ENCODE measurements at regions not wholly inside any gene's neighbourhood (a gene's known extent, or its start where the extent isn't known, plus 50 kb on each side); places are given as distances from the start of the nearest gene placed in this dataset.

GRCh38 chr12:132424811-132425210 lies 65.1 kb upstream of the FBRSL1 start:
- no peak for DNase-seq

GRCh38 chr12:132423820-132424645 lies 65.9 kb upstream of the FBRSL1 start:
- no peak for DNase-seq

DNA sequence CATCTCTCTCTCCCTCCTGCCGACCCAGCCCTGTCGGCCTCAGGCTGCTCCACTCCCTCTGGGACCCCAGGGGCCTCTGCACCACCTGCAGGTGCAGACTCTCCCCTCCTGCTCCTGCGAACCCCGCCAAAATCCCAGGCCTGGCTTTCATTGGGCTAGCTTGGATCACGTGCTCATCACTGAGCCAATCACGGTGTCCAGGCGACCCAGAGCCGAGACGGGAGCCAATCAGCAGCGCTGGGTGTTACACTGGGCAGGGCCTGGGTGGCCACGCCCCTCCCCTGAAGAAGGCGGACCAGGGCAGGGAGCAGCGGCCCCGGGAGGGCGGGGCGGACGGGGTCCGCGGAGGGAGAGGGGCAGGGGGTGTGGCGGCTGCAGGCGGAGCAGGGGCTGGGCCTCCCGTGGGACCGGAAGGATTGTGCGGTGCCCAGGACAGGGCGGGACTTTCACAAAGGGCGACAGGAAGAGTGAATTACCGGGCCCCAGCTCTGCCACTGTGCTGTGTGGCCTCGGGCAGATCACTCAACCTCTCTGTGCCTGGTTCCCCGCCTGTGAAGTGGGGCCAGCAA lies 66.6 kb upstream of the FBRSL1 start:
- peak; percentile 51 for DNase-seq

- no peak for DNase-seq
These were observed 67.4 kb upstream of the FBRSL1 start for GRCh38 chr12:132422381-132423043.

- no peak for DNase-seq
These were observed 67.9 kb upstream of the FBRSL1 start for GRCh38 chr12:132422040-132422380.

- no peak for DNase-seq
These were observed 70.2 kb upstream of the FBRSL1 start for GRCh38 chr12:132419631-132420246.

GRCh38 chr12:132418393-132418925 lies 71.5 kb upstream of the FBRSL1 start:
- no peak for DNase-seq

DNA sequence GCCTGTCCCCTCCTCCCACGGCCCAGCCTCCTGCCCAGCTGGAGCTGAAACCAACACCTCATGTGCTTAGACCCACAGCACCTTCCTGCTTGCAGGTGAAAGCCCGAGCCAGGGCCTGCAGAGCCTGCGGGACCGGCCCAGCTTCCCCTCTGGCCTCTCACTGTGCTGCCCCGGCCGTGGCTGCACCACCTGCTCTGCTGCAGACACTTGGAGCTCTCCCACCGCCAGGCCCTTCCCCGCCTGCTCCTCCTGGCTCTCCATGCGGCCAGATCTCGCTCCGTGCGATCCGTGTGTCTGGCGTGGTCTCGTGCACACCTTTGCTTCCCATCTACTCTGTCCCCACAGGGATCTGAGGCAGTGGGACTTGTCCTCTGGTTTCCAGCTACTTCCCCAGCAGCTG lies 72.2 kb upstream of the FBRSL1 start:
- DNase-seq: no peak

GRCh38 chr12:132416827-132417226 lies 73.1 kb upstream of the FBRSL1 start:
- no peak for DNase-seq

DNA sequence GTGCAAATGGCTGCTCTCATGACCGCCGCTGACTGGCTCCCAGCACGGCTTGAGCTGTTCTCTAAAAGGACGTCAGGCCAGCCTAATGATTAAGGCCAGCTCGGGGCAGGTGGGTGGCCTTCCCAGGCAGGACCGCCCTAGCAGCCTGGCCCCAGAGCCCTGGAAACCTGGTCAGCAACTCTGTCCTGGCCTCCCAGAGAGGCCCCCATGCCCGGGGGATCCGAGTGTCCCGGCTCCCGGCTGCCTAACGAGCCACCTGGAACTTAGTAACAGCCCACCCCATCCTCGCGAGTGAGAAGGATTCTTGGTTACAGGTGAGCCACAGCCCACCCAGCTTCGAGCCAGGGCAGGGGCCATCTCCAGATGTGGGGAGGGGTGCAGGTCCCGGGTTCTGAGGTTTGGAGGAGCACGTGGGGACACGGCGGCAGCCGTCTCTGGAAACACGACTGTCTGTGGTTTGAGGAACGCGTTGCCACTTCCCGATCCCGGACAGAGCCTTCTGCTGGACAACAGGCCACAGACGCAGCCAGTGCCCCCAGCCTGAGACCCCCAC lies 73.8 kb upstream of the FBRSL1 start:
- no peak for DNase-seq

- no peak for DNase-seq
These were observed 74.4 kb upstream of the FBRSL1 start for GRCh38 chr12:132415327-132416120.

DNA sequence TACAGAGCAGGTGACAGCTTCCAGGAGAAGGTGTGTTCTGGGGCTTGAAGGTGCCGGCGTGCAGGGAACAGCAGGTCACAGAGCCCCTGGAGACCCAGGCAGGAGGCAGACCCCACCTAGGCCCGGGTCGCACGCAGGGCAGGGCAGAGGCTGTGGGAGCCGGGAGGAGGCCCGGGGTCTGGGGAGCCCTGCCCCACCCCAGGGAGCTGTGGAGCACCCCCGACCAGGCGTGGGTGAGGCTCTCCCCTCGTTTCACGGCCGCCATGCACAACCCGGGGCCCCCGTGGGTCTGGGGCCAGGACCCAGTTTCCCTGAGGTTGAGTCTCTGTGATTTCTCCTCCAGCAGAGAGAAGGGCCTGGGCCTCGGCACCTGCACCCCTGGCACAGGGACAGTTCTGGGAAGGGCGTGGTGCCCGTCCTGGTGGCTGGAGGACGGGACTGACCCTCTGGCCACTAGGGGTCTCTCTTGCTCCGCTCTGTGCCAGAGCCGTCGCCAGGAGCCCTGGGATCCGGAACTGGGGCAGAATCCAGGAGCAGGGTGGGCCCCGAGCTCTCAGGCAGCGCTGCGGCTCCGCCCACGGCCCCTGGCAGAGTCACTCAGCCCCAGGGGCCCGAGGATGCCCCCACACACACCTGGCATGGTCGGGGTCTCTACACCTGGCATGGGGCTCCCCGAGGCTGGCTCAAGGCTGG lies 75.2 kb upstream of the FBRSL1 start:
- DNase-seq: peak; percentile 81

GRCh38 chr12:132413931-132414588 lies 75.9 kb upstream of the FBRSL1 start:
- DNase-seq: no peak

DNA sequence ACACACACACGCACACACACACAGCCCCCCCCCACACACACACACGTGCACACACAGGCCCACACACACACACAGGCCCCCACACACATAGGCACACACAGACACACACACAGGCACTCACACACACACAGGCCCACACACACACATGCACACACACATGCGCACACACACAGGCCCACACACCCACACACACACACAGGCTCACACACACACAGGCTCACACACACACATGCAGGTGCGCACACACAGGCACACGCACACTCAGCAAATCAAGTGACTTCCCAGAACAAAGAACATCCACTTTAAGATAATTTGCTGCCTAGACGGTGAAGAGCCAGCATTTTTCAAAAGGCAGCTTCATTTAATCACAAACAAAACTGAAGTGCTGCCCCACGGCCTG lies 78.5 kb upstream of the FBRSL1 start:
- DNase-seq: peak; percentile 83

DNA sequence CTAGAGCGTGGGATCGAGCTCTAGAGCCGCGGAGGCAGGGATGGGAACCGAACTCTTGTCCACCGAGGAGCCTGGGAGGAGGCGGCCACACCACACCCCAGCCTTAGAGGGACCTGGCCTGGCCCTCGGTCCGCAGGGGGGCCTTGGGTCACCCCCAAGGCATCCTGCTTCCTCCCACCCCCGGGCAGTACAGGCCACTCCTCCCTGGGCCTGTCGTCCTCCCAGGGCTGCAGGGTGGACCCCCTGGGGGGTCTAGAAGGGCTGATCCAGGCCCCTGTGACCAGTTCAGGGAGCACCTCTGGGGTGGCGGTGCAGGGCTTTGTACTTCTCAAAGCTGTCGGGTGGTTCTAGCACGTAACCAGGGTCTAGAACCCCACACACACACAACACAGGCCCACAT lies 79.1 kb upstream of the FBRSL1 start:
- DNase-seq: no peak

DNA sequence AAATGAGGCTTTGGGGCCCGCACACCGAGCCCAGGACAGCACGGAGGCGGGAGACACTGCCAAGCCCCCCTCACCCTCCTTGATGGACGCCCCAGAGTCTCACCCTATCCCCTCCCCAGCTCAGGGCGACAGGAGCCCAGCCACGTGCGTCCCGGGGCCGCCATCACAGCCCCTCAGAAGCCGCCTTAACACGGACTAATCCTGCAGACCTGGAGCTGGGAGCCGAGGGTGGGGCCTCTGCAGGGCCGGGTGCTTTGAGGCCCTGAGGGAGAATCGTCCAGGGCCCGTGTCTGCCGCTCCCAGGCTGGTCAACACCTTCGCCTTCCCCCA lies 79.7 kb upstream of the FBRSL1 start:
- no peak for DNase-seq

- DNase-seq: no peak
These were observed 80.3 kb upstream of the FBRSL1 start for GRCh38 chr12:132409495-132410295.

DNA sequence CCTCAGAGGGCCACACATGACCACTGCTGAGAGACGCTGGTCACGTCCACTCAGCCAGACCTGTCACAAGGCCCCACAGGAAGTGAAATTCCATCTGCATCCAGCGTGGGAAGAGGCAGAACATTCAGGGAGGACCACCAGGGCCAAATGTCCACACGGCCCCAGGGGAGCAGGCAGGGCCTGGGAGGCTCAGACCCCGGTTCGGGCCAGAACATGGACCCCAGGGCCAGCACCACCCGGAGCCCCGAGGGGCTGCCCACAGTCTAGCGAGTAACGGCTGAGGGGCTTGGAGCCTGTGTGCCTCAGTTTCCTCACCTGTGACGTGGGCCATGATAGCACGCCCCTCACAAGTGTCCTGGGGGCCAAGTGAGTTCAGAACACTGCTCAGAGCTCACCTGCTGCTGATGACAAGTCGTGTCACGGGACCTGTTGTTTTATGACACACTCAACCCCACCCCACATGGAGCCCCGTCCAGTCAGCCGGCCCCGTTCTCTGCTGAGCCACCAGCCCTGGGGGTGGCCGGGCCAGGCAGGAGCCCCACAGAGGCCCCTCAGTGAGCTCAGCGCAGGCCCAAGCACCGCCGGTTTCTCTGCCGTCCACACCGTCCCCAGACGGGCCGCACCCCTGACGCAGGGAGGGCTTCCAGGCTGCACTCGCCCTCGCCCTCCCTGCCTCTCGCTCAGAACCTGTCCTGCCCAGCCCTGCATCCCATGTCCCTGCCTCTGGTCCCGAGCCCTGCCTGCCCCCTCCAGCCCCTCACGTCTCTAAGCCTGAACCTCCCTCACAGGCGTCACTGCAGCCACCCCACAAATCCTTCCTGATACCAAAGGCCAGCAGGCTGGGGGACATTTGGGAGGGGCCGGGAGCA lies 79.5 kb upstream of the GALNT9 start:
- DNase-seq: no peak

DNA sequence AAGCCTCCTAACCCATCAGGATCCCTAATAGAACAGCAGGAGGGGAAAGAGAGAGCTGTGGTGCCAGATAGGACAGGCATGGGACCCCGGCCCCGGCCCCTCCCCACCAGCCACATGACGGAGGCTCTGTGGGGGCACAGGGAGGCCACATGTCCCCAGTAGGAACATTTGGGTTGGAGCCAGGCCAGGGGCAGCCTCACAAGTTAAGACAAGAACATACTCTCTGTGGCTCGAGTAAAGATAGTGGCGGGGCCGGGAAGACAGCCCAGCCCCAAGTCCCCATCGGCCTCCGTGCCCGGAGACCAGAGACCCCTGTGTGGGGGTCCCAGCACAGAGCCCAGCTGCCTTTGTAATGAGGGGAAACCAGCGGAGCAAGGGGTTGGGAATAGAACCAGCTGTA lies 78.6 kb upstream of the GALNT9 start:
- no peak for DNase-seq

Measured in NCI-H1436 (cell line).